DND-41 (cell line): ENCODE measurements at regions not wholly inside any gene's neighbourhood (a gene's known extent, or its start where the extent isn't known, plus 50 kb on each side); places are given as distances from the start of the nearest gene placed in this dataset.

ENCODE experiments used
- CTCF ChIP-seq: IDR thresholded peaks from 2 replicates; pipeline ENCODE4 v1.5.1; 2012; ENCODE audit warnings: borderline replicate concordance, low read length, moderate library complexity, mild to moderate bottlenecking; ENCODE audit not compliant: poor library complexity, severe bottlenecking; ENCODE audit errors: extremely low read depth
- EZH2 ChIP-seq: IDR thresholded peaks from 3 replicates; pipeline ENCODE4 v1.6.1; 2012; ENCODE audit warnings: borderline replicate concordance, low read depth, mild to moderate bottlenecking, moderate library complexity, low read length, inconsistent platforms; ENCODE audit not compliant: severe bottlenecking

- TF ChIP-seq CTCF: no peak
- TF ChIP-seq EZH2: no peak
These were observed 80.3 kb downstream of the OTOL1 start for GRCh38 chr3:161576714-161577510.
